ENCODE measurements at regions not wholly inside any gene's neighbourhood (a gene's known extent, or its start where the extent isn't known, plus 50 kb on each side); places are given as distances from the start of the nearest gene placed in this dataset.

DNA sequence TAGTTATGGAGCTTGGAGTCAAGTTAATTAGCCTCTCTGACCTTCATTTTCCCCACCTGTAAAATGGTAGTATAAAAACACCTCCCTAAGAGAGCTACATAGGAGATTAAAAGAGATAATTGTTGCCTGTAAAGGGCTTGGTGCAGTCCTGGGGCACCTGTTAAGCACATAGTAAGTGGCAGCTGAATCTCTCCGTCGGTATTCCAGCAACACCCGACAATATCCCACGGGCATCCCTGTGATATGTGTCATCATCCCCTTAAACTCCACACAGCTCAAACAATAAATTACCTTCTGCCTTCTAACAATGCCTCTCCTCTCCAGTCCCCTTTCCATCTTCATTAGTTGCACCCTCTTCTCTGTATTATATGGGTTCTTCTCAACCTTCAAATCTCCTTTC, 121.5 kb downstream of the C11orf91 start:
- TF ChIP-seq, protein P1, sequence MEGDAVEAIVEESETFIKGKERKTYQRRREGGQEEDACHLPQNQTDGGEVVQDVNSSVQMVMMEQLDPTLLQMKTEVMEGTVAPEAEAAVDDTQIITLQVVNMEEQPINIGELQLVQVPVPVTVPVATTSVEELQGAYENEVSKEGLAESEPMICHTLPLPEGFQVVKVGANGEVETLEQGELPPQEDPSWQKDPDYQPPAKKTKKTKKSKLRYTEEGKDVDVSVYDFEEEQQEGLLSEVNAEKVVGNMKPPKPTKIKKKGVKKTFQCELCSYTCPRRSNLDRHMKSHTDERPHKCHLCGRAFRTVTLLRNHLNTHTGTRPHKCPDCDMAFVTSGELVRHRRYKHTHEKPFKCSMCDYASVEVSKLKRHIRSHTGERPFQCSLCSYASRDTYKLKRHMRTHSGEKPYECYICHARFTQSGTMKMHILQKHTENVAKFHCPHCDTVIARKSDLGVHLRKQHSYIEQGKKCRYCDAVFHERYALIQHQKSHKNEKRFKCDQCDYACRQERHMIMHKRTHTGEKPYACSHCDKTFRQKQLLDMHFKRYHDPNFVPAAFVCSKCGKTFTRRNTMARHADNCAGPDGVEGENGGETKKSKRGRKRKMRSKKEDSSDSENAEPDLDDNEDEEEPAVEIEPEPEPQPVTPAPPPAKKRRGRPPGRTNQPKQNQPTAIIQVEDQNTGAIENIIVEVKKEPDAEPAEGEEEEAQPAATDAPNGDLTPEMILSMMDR (conservative IDR thresholded peaks at IDR 0.05; ENCODE audit: low read depth, low read length) = no peak
- TF ChIP-seq EZH2 (IDR thresholded peaks at IDR 0.05; ENCODE audit: borderline replicate concordance, low read depth, low read length, poor library complexity, severe bottlenecking) = no peak

Data from A673 (cell line).